Astrocyte (in vitro differentiated cells and primary cell): ENCODE measurements at regions not wholly inside any gene's neighbourhood (a gene's known extent, or its start where the extent isn't known, plus 50 kb on each side); places are given as distances from the start of the nearest gene placed in this dataset.

Experiments used
- CTCF ChIP-seq: IDR thresholded peaks from 2 replicates; pipeline ENCODE4 v1.5.1; 2011; ENCODE audit warnings: low read depth, mild to moderate bottlenecking, inconsistent platforms, low read length, moderate library complexity; ENCODE audit not compliant: insufficient read depth
- EZH2 ChIP-seq: IDR thresholded peaks from 2 replicates; pipeline ENCODE4 v1.6.1; 2012; ENCODE audit warnings: mild to moderate bottlenecking, low read length, inconsistent platforms; ENCODE audit not compliant: insufficient read depth

GRCh38 chr5:117752403-117752802 lies 1177.8 kb upstream of the SEMA6A start:
- TF ChIP-seq CTCF (no peak), EZH2 (no peak)
